H1 (cell line): ENCODE measurements at regions not wholly inside any gene's neighbourhood (a gene's known extent, or its start where the extent isn't known, plus 50 kb on each side); places are given as distances from the start of the nearest gene placed in this dataset.

Experiments
- CTCF ChIA-PET: fragments of 300-600 bp; sonication (Branson Sonifier 250); formaldehyde crosslinking; loops from one replicate; lab custom pipeline; 2021; ENCODE audit not compliant: partially characterized antibody; lab: Charles Lee
- POLR2A ChIA-PET: fragments of 300-600 bp; sonication (Branson Sonifier 250); formaldehyde crosslinking; loops from one replicate; lab custom pipeline; 2021; ENCODE audit warnings: inconsistent platforms; ENCODE audit not compliant: partially characterized antibody; lab: Charles Lee
- DNase-seq, 2 experiments: peaks; one replicate each; pipeline versions ENCODE4 v3.0.0 to v3.0.0-alpha.2; 2010 to 2022; ENCODE audit warnings: low spot score in 2 of 2, low read depth in 1 of 2, mixed read lengths in 1 of 2
- FAIRE-seq: peaks from 2 replicates; lab custom pipeline; 2011; peaks lifted over from hg19 to GRCh38; lab: Jason Lieb, UNC
- H2AFZ ChIP-seq: 2 replicates; pipeline ENCODE4 v1.8.1; 2012; ENCODE audit warnings: low read length, inconsistent platforms
- H2AK5ac ChIP-seq: 2 replicates; pipeline ENCODE4 v1.6.1; 2013; ENCODE audit warnings: low read depth, low read length
- H2BK120ac ChIP-seq: replicated peaks from 2 replicates; pipeline ENCODE3; 2013; ENCODE audit warnings: low read depth, low read length, inconsistent platforms
- H2BK12ac ChIP-seq: 2 replicates; pipeline ENCODE4 v1.6.1; 2013; ENCODE audit warnings: low read depth, low read length
- H2BK15ac ChIP-seq: 2 replicates; pipeline ENCODE4 v1.6.1; 2013; ENCODE audit warnings: low read length
- H2BK20ac ChIP-seq: 2 replicates; pipeline ENCODE4 v1.6.1; 2013; ENCODE audit warnings: low read length
- H2BK5ac ChIP-seq: 2 replicates; pipeline ENCODE4 v1.6.1; 2013; ENCODE audit warnings: low read depth, low read length
- H3K14ac ChIP-seq: 2 replicates; pipeline ENCODE4 v1.6.1; 2013; ENCODE audit warnings: inconsistent platforms; ENCODE audit not compliant: insufficient read length
- H3K18ac ChIP-seq: 2 replicates; pipeline ENCODE4 v1.6.1; 2013; ENCODE audit warnings: low read length; ENCODE audit errors: extremely low read depth
- H3K23ac ChIP-seq: 2 replicates; pipeline ENCODE4 v1.6.1; 2013; ENCODE audit warnings: inconsistent platforms; ENCODE audit not compliant: insufficient read length
- H3K23me2 ChIP-seq: 2 replicates; pipeline ENCODE4 v1.6.1; 2013; ENCODE audit warnings: low read depth, low read length
- H3K27ac ChIP-seq: 2 replicates; pipeline ENCODE4 v1.6.1; 2011; ENCODE audit warnings: low read depth, low read length, inconsistent platforms
- H3K27me3 ChIP-seq, 4 experiments: replicated peaks in 1 of 4; 1 replicate in 1 of 4; 2 replicates in 3 of 4; pipeline versions ENCODE4 v1.6.1 to v1.8.1; 2011 to 2013; ENCODE audit warnings: low read length in 3 of 4, mild to moderate bottlenecking in 3 of 4, inconsistent platforms in 2 of 4, mixed read lengths in 2 of 4, moderate library complexity in 1 of 4; ENCODE audit not compliant: control insufficient read depth in 3 of 4, insufficient read depth in 3 of 4; ENCODE audit errors: extremely low read depth in 1 of 4
- H3K36me3 ChIP-seq, 4 experiments: 2 replicates each; pipeline versions ENCODE4 v1.6.1 to v1.8.1; 2011 to 2013; ENCODE audit warnings: mild to moderate bottlenecking in 4 of 4, low read length in 3 of 4, moderate library complexity in 2 of 4, control low read depth in 1 of 4, inconsistent platforms in 1 of 4; ENCODE audit not compliant: insufficient read depth in 4 of 4, control insufficient read depth in 2 of 4
- H3K4ac ChIP-seq: replicated peaks from 2 replicates; pipeline ENCODE3; 2013; ENCODE audit warnings: low read length, low read depth, mixed read lengths, inconsistent platforms; ENCODE audit not compliant: insufficient read length
- H3K4me1 ChIP-seq, 4 experiments: replicated peaks in 1 of 4; 1 replicate in 1 of 4; 2 replicates in 3 of 4; pipeline versions ENCODE4 v1.6.1 to v1.8.1; 2011 to 2013; ENCODE audit warnings: low read length in 3 of 4, inconsistent platforms in 2 of 4, mixed read lengths in 1 of 4; ENCODE audit not compliant: insufficient read depth in 4 of 4, control insufficient read depth in 3 of 4
- H3K4me2 ChIP-seq, 2 experiments: 2 replicates each; pipeline versions ENCODE4 v1.6.1 to v1.8.1; 2011 to 2013; ENCODE audit warnings: low read depth in 2 of 2, low read length in 2 of 2, control low read depth in 1 of 2, inconsistent platforms in 1 of 2, mild to moderate bottlenecking in 1 of 2; ENCODE audit not compliant: insufficient read depth in 1 of 2
- H3K4me3 ChIP-seq, 4 experiments: fragments of 200-600, 300-600 bp in 1 of 4; sonication (generic), shearing (Covaris generic), sonication (Bioruptor Twin) in 1 of 4; 2 replicates each; pipeline versions ENCODE4 v1.5.1 to v1.8.1; 2011 to 2016; ENCODE audit warnings: low read length in 4 of 4, low read depth in 3 of 4, control low read depth in 2 of 4, inconsistent platforms in 2 of 4, mild to moderate bottlenecking in 2 of 4, mixed read lengths in 1 of 4, moderate library complexity in 1 of 4; ENCODE audit not compliant: insufficient read depth in 2 of 4; ENCODE audit errors: extremely low read depth in 1 of 4
- H3K56ac ChIP-seq: replicated peaks from 2 replicates; pipeline ENCODE3; 2013; ENCODE audit warnings: low read depth, mild to moderate bottlenecking, mixed read lengths, low read length, inconsistent platforms; ENCODE audit not compliant: insufficient read length
- H3K79me1 ChIP-seq: 2 replicates; pipeline ENCODE4 v1.6.1; 2013; ENCODE audit warnings: low read depth, low read length, control low read depth
- H3K79me2 ChIP-seq, 2 experiments: 2 replicates each; pipeline versions ENCODE4 v1.6.1 to v1.8.1; 2012 to 2013; ENCODE audit warnings: low read length in 2 of 2, mild to moderate bottlenecking in 2 of 2, inconsistent platforms in 1 of 2; ENCODE audit not compliant: insufficient read depth in 2 of 2, control insufficient read depth in 1 of 2
- H3K9ac ChIP-seq, 4 experiments: replicated peaks in 1 of 4; 1 replicate in 1 of 4; 2 replicates in 3 of 4; pipeline versions ENCODE4 v1.6.1 to v1.8.1; 2011 to 2013; ENCODE audit warnings: low read depth in 3 of 4, low read length in 3 of 4, control low read depth in 2 of 4, mild to moderate bottlenecking in 2 of 4, moderate library complexity in 2 of 4, inconsistent platforms in 1 of 4; ENCODE audit errors: extremely low read depth in 1 of 4
- H3K9me3 ChIP-seq, 2 experiments: 2 replicates each; pipeline versions ENCODE4 v1.6.1 to v1.8.1; 2012 to 2013; ENCODE audit warnings: mild to moderate bottlenecking in 2 of 2, moderate library complexity in 2 of 2, control low read depth in 1 of 2, inconsistent platforms in 1 of 2, low read depth in 1 of 2, low read length in 1 of 2, mixed read lengths in 1 of 2; ENCODE audit not compliant: insufficient read depth in 2 of 2
- H4K20me1 ChIP-seq, 2 experiments: replicated peaks in 1 of 2; 2 replicates each; pipeline versions ENCODE3 to v1.8.1; 2011 to 2013; ENCODE audit warnings: inconsistent platforms in 2 of 2, low read length in 2 of 2, mild to moderate bottlenecking in 1 of 2; ENCODE audit not compliant: insufficient read depth in 2 of 2, control insufficient read depth in 1 of 2
- H4K5ac ChIP-seq: 2 replicates; pipeline ENCODE4 v1.6.1; 2013; ENCODE audit warnings: low read length, low read depth, mixed read lengths, inconsistent platforms; ENCODE audit not compliant: insufficient read length
- H4K8ac ChIP-seq: 2 replicates; pipeline ENCODE4 v1.8.0; 2013; ENCODE audit warnings: mild to moderate bottlenecking, moderate library complexity, low read length, inconsistent platforms; ENCODE audit not compliant: insufficient read depth; ENCODE audit errors: extremely low read depth
- H4K91ac ChIP-seq: replicated peaks from 2 replicates; pipeline ENCODE3; 2013; ENCODE audit warnings: low read length, mixed read lengths, inconsistent platforms; ENCODE audit not compliant: insufficient read length
- CHD7 ChIP-seq: fragments of 300-600 bp; sonication (generic); IDR thresholded peaks from 2 replicates; pipeline ENCODE4 v1.7.1; 2012; ENCODE audit warnings: low read length, moderate library complexity, mild to moderate bottlenecking, inconsistent platforms; ENCODE audit not compliant: insufficient replicate concordance
- MAFK ChIP-seq: IDR thresholded peaks from 2 replicates; pipeline ENCODE4 v1.6.1; 2012; ENCODE audit warnings: low read depth, mild to moderate bottlenecking, improper control_type of control experiment, low read length

GRCh38 chr5:167057665-167058064 is 1233.8 kb upstream of the WWC1 start:
- Histone ChIP-seq H3K23me2 (no peaks in the 10 kb centered on the region), H3K79me1 (no peaks in the 10 kb centered on the region), H2BK15ac (no peak overlapping the region), H3K4me2 (no peak overlapping the region), H3K23ac (no peak overlapping the region), H3K9ac (no peak overlapping the region), H3K27ac (no peak overlapping the region), H3K4me1 (no peaks in the 10 kb centered on the region), H3K79me2 (no peaks in the 10 kb centered on the region), H3K36me3 (no peaks in the 10 kb centered on the region), H3K9me3 (no peaks in the 10 kb centered on the region), H3K27me3 (no peaks in the 10 kb centered on the region), H2BK20ac (no peak overlapping the region), H2BK5ac (no peak overlapping the region), H2AK5ac (no peak overlapping the region), H4K91ac (no peak overlapping the region), H3K56ac (no peak overlapping the region), H2BK12ac (no peak overlapping the region), H3K4ac (no peak overlapping the region), H4K5ac (no peak overlapping the region), H2AFZ (no peak overlapping the region), H3K18ac (no peak overlapping the region), H2BK120ac (no peak overlapping the region), H4K8ac (no peak overlapping the region), H3K14ac (no peak overlapping the region), H4K20me1 (no peaks in the 10 kb centered on the region), H3K4me3 (no peak overlapping the region)
- FAIRE-seq: no peak
- ChIA-PET POLR2A (no interaction called here), CTCF (interaction anchor here (0.7 to 3.4 kb wide), 5 partner anchors 8 to 96 kb away, joined by 3 to 23 read pairs (median 3); no protein-coding TSS in a partner anchor)
- DNase-seq: no peak
- TF ChIP-seq MAFK (no peak), CHD7 (no peak)
